ENCODE measurements at regions not wholly inside any gene's neighbourhood (a gene's known extent, or its start where the extent isn't known, plus 50 kb on each side); places are given as distances from the start of the nearest gene placed in this dataset.

GRCh38 chr6:16846399-16846778 lies 85.1 kb upstream of the ATXN1 start:
- Histone ChIP-seq H3K4me2 (ENCODE audit: control insufficient read depth, insufficient read depth) (no peak overlapping the region), H3K4me3 (no peak overlapping the region), H4K20me1 (ENCODE audit: control insufficient read depth, insufficient read depth) (no peaks in the 10 kb centered on the region), H2AFZ (ENCODE audit: control insufficient read depth, low read depth, low read length) (no peak overlapping the region), H3K9me3 (replicated peaks; ENCODE audit: control insufficient read depth, insufficient read depth, low read length) (peaks cover 3% of the 10 kb centered on the region; the same call in 2 of the 3 replicates), H3K4me1 (ENCODE audit: control insufficient read depth, insufficient read depth, low read length) (peaks cover 11% of the 10 kb centered on the region), H3K79me2 (ENCODE audit: control insufficient read depth, insufficient read depth, low read length) (no peaks in the 10 kb centered on the region), H3K27me3 (replicated peaks in 1 of 2; ENCODE audit: control insufficient read depth in 2 of 2, insufficient read depth in 2 of 2, low read length in 1 of 2) (no peaks in the 10 kb centered on the region), H3K27ac (ENCODE audit: control insufficient read depth, insufficient read depth) (no peak overlapping the region), H3K9ac (ENCODE audit: control insufficient read depth, insufficient read depth, low read length) (no peak overlapping the region), H3K36me3 (ENCODE audit: control insufficient read depth in 2 of 2, insufficient read depth in 2 of 2, low read length in 1 of 2) (no peaks in the 10 kb centered on the region)
- ATAC-seq = no peak
- 38% methylated on average over 2 of the region's 2 CpGs for WGBS (ENCODE audit: insufficient coverage, insufficient replicate concordance, low lambda C conversion rate, missing lambda C conversion rate)
- FAIRE-seq = no peak
- TF ChIP-seq ETV6 (conservative IDR thresholded peaks at IDR 0.05 in 1 of 2, IDR thresholded peaks at IDR 0.05 in 1 of 2; ENCODE audit: borderline replicate concordance in 1 of 2, low read depth in 1 of 2) (no peak), RELA (IDR thresholded peaks at IDR 0.05; ENCODE audit: borderline replicate concordance, partially characterized antibody) (no peak), SRF (IDR thresholded peaks at IDR 0.05; ENCODE audit: low read depth in 2 of 2, low read length in 2 of 2) (no peak), STAT1 (conservative IDR thresholded peaks at IDR 0.05) (no peak), YY1 (IDR thresholded peaks at IDR 0.05; ENCODE audit: low read depth, low read length) (no peak), RFX5 (IDR thresholded peaks at IDR 0.05; ENCODE audit: low read depth, low read length) (no peak)
- in situ Hi-C loops (cut with MboI) (no loop called here), intact Hi-C loops (cut with micrococcal nuclease; ENCODE audit: unreplicated experiment) (no loop called here)
- DNase-seq (ENCODE audit: low read depth, low spot score) = no peak
- SMC1A ChIA-PET (ENCODE audit: uncharacterized antibody, unreplicated experiment) = interaction anchor here (0.7 to 1.2 kb wide), 3 partner anchors 10 to 26 kb away, joined by 3 to 4 read pairs (median 4); no protein-coding TSS in a partner anchor
- POLR2A ChIA-PET = interaction anchor here (0.7 kb wide), 1 partner anchor 63 kb away, joined by 5 read pairs; no protein-coding TSS in a partner anchor
- CTCF ChIA-PET = interaction anchor here (1.2 kb wide), 1 partner anchor 76 kb away, joined by 3 read pairs; no protein-coding TSS in a partner anchor
- RAD21 ChIA-PET (ENCODE audit: unreplicated experiment) = interaction anchor here (1.2 kb wide), 1 partner anchor 10 kb away, joined by 7 read pairs; no protein-coding TSS in a partner anchor
- no TSS peak for BruUV-seq (replicated peaks)

- ChIA-PET CTCF (no interaction called here), SMC1A (ENCODE audit: uncharacterized antibody, unreplicated experiment) (interaction anchor here (1.1 to 1.7 kb wide), 2 partner anchors 11 to 28 kb away, joined by 3 to 5 read pairs; no protein-coding TSS in a partner anchor), POLR2A (no interaction called here), RAD21 (ENCODE audit: unreplicated experiment) (no interaction called here)
- intact Hi-C loops (cut with micrococcal nuclease; ENCODE audit: unreplicated experiment) = loop anchor here (1.0 kb wide), 1 partner anchor 17 kb away; no protein-coding TSS in a partner anchor
- 66% methylated on average over 5 of the region's 5 CpGs for WGBS (ENCODE audit: insufficient coverage, insufficient replicate concordance, low lambda C conversion rate, missing lambda C conversion rate)
- no peaks in the 10 kb centered on the region for H4K20me1 ChIP-seq (ENCODE audit: control insufficient read depth, insufficient read depth)
- no peaks in the 10 kb centered on the region for H3K27me3 ChIP-seq (replicated peaks in 1 of 2; ENCODE audit: control insufficient read depth in 2 of 2, insufficient read depth in 2 of 2, low read length in 1 of 2)
- no peak for FAIRE-seq
- H3K9me3 ChIP-seq (replicated peaks; ENCODE audit: control insufficient read depth, insufficient read depth, low read length) = no peaks in the 10 kb centered on the region; the same call in 1 of the 3 replicates
- ATAC-seq = no peak
- no peak overlapping the region for H3K4me2 ChIP-seq (ENCODE audit: control insufficient read depth, insufficient read depth)
- H3K9ac ChIP-seq (ENCODE audit: control insufficient read depth, insufficient read depth, low read length) = no peak overlapping the region
- no TSS peak for BruUV-seq (replicated peaks)
- no peak overlapping the region for H3K27ac ChIP-seq (ENCODE audit: control insufficient read depth, insufficient read depth)
- no peak overlapping the region for H2AFZ ChIP-seq (ENCODE audit: control insufficient read depth, low read depth, low read length)
- no peak for DNase-seq (ENCODE audit: low read depth, low spot score)
- in situ Hi-C loops (cut with MboI) = no loop called here
- no peak overlapping the region for H3K4me3 ChIP-seq
- no peaks in the 10 kb centered on the region for H3K79me2 ChIP-seq (ENCODE audit: control insufficient read depth, insufficient read depth, low read length)
- H3K36me3 ChIP-seq (ENCODE audit: control insufficient read depth in 2 of 2, insufficient read depth in 2 of 2, low read length in 1 of 2) = no peaks in the 10 kb centered on the region
- H3K4me1 ChIP-seq (ENCODE audit: control insufficient read depth, insufficient read depth, low read length) = peaks cover 16% of the 10 kb centered on the region
- TF ChIP-seq CBX3 (IDR thresholded peaks at IDR 0.05; ENCODE audit: borderline replicate concordance, low read depth) (no peak), MYB (IDR thresholded peaks at IDR 0.05; ENCODE audit: borderline replicate concordance, low read depth, low read length) (no peak), EED (IDR thresholded peaks at IDR 0.05; ENCODE audit: low read depth) (no peak), CEBPZ (IDR thresholded peaks at IDR 0.05; ENCODE audit: low read depth, low read length) (no peak), YY1 (IDR thresholded peaks at IDR 0.05; ENCODE audit: low read depth, low read length) (no peak), KDM1A (IDR thresholded peaks at IDR 0.05; ENCODE audit: borderline replicate concordance) (no peak)
These were observed 82.9 kb upstream of the ATXN1 start for GRCh38 chr6:16844183-16844582.
